DOHH2 (cell line): ENCODE measurements at regions not wholly inside any gene's neighbourhood (a gene's known extent, or its start where the extent isn't known, plus 50 kb on each side); places are given as distances from the start of the nearest gene placed in this dataset.

ENCODE experiments used
- H3F3A ChIP-seq: fragments of 200-600 bp; sonication (generic), shearing (Covaris generic); 2 replicates; pipeline ENCODE4 v1.6.0; 2016; ENCODE audit warnings: antibody characterized with exemption, mild to moderate bottlenecking; ENCODE audit not compliant: control insufficient read depth, insufficient read depth
- H3K27ac ChIP-seq: fragments of 200-600 bp; sonication (generic); 2 replicates; pipeline ENCODE4 v1.5.1; 2014; ENCODE audit warnings: low read depth, mild to moderate bottlenecking, low read length, moderate library complexity
- H3K27me3 ChIP-seq: fragments of 200-600 bp; sonication (generic); 2 replicates; pipeline ENCODE4 v1.6.1; 2014; ENCODE audit warnings: mild to moderate bottlenecking, low read length, mixed read lengths; ENCODE audit not compliant: control insufficient read depth
- H3K36me3 ChIP-seq: fragments of 200-600 bp; sonication (generic); 2 replicates; pipeline ENCODE4 v1.6.1; 2014; ENCODE audit warnings: mild to moderate bottlenecking, low read length, moderate library complexity, mixed read lengths; ENCODE audit not compliant: control insufficient read depth
- H3K4me1 ChIP-seq: fragments of 200-600 bp; sonication (generic); 2 replicates; pipeline ENCODE4 v1.6.1; 2014; ENCODE audit warnings: mild to moderate bottlenecking, low read length, mixed read lengths; ENCODE audit not compliant: control insufficient read depth
- H3K4me2 ChIP-seq: fragments of 200-600 bp; sonication (generic); 2 replicates; pipeline ENCODE4 v1.6.0; 2014; ENCODE audit warnings: mild to moderate bottlenecking, low read length, moderate library complexity
- H3K4me3 ChIP-seq: fragments of 200-600 bp; sonication (generic); 2 replicates; pipeline ENCODE4 v1.5.1; 2014; ENCODE audit warnings: mild to moderate bottlenecking, low read length, mixed read lengths
- H3K79me2 ChIP-seq: fragments of 200-600 bp; sonication (generic); 2 replicates; pipeline ENCODE4 v1.6.1; 2014; ENCODE audit warnings: mild to moderate bottlenecking, low read length, mixed read lengths; ENCODE audit not compliant: control insufficient read depth
- H3K9me2 ChIP-seq: fragments of 200-600 bp; sonication (generic); replicated peaks from 2 replicates; pipeline ENCODE4 v1.6.1; 2014; ENCODE audit warnings: mild to moderate bottlenecking, low read length, mixed read lengths; ENCODE audit not compliant: control insufficient read depth
- H3K9me3 ChIP-seq: fragments of 200-600 bp; sonication (generic); 2 replicates; pipeline ENCODE4 v1.6.1; 2014; ENCODE audit warnings: antibody characterized with exemption, low read length, mixed read lengths; ENCODE audit not compliant: control insufficient read depth, insufficient read depth
- H4K20me1 ChIP-seq: fragments of 200-600 bp; sonication (generic); 2 replicates; pipeline ENCODE4 v1.6.0; 2014; ENCODE audit warnings: low read depth, mild to moderate bottlenecking, antibody characterized with exemption, low read length, moderate library complexity; ENCODE audit not compliant: control insufficient read depth, insufficient read depth
- CTCF ChIP-seq: fragments of 200-600 bp; sonication (generic); IDR thresholded peaks from one replicate; pipeline ENCODE4 v1.5.1; 2014; ENCODE audit warnings: antibody characterized with exemption, mild to moderate bottlenecking, low read depth, low read length; ENCODE audit not compliant: poor library complexity, severe bottlenecking
- EZH2phosphoT487 ChIP-seq: fragments of 200-600 bp; sonication (generic); IDR thresholded peaks from 2 replicates; pipeline ENCODE4 v1.6.1; 2017; ENCODE audit warnings: borderline replicate concordance, mild to moderate bottlenecking, antibody characterized with exemption, low read length, moderate library complexity, mixed read lengths

DNA sequence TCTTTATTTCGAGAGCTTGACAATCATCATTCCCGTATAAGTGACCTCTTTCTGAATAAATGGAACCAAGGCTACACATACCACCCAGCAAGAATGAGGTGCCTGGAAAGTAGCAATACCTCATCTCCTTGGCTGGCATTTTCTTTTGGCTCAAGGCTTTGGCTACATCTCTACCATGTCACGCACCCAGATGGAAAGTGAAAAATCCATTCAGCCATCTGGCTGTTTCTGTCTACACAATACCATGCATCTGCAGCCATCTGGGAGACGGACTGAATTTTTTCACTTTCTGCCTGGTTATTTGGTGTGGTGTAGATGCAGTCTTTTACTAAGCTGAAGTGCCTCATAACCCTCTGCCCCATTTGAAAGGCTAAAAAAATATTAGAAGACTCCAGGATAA is 566.9 kb downstream of the BCL11A start:
- Histone ChIP-seq H3K9me2 (no peaks in the 10 kb centered on the region; the same call in 1 of the 2 replicates), H3K4me3 (no peak overlapping the region), H3K4me2 (no peak overlapping the region), H3K27me3 (no peaks in the 10 kb centered on the region), H3K79me2 (no peaks in the 10 kb centered on the region), H3K4me1 (no peaks in the 10 kb centered on the region), H4K20me1 (no peaks in the 10 kb centered on the region), H3K27ac (no peak overlapping the region), H3K36me3 (no peaks in the 10 kb centered on the region), H3K9me3 (no peaks in the 10 kb centered on the region), H3F3A (no peaks in the 10 kb centered on the region)
- no peak for TF ChIP-seq CTCF
- TF ChIP-seq EZH2phosphoT487 = no peak

GRCh38 chr2:59985923-59986322 is 567.5 kb downstream of the BCL11A start:
- Histone ChIP-seq H3K27ac (no peak overlapping the region), H3K4me3 (no peak overlapping the region), H4K20me1 (no peaks in the 10 kb centered on the region), H3F3A (no peaks in the 10 kb centered on the region), H3K9me3 (no peaks in the 10 kb centered on the region), H3K79me2 (no peaks in the 10 kb centered on the region), H3K36me3 (no peaks in the 10 kb centered on the region), H3K27me3 (no peaks in the 10 kb centered on the region), H3K9me2 (no peaks in the 10 kb centered on the region; the same call in 1 of the 2 replicates), H3K4me1 (no peaks in the 10 kb centered on the region), H3K4me2 (no peak overlapping the region)
- TF ChIP-seq EZH2phosphoT487 (no peak), CTCF (no peak)

GRCh38 chr2:59974051-59974766 is 579.2 kb downstream of the BCL11A start:
- Histone ChIP-seq H3K9me2 (no peaks in the 10 kb centered on the region), H4K20me1 (no peaks in the 10 kb centered on the region), H3K4me1 (no peaks in the 10 kb centered on the region), H3K27ac (no peak overlapping the region), H3K4me2 (no peak overlapping the region), H3K27me3 (no peaks in the 10 kb centered on the region; the same call in 1 of the 2 replicates), H3K36me3 (no peaks in the 10 kb centered on the region), H3K9me3 (no peaks in the 10 kb centered on the region), H3F3A (no peaks in the 10 kb centered on the region), H3K79me2 (no peaks in the 10 kb centered on the region), H3K4me3 (no peak overlapping the region)
- TF ChIP-seq EZH2phosphoT487 (no peak), CTCF (no peak)
